ENCODE measurements at regions not wholly inside any gene's neighbourhood (a gene's known extent, or its start where the extent isn't known, plus 50 kb on each side); places are given as distances from the start of the nearest gene placed in this dataset.
A peak's percentile ranks its signal among the peaks of the same experiment; 100 is the strongest.

DNA sequence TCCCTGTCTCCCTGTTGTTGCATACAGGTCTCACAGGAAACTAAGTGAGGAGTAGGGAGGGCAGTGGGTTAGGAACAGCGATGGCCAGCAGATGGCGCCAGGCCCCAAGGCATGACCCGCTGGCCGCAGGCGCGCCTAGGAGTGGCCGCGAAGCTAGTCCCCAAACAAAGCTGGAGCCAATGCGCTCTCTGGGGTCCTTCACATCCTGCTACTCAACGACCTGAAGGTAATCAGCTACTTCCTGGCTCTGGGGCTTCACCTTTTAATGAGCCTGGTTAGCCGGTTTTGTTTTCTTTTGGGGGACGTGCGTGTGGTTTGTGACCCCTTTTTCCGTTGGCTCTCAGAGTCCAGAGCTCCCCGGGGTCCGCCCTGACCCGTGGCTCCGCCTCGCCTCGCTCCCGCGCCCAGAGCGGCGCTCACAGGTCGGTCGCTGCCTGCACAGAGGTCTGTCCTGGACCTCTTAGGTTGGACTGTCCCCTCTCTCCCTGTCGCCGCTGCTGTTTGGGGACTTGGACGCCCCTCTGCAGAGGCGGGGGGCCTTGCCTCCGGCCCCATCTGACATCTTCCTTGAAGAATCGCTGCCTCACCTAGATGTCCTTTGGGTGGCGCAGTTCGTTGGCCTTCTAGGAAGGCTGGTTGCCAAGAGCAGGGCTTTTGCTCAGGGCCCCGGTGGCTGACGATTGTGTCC is 62.2 kb upstream of the GTF3A start:
- TF ChIP-seq CTCF (conservative IDR thresholded peaks at IDR 0.05 in 1 of 2, IDR thresholded peaks at IDR 0.05 in 1 of 2; ENCODE audit: extremely low read depth in 1 of 2, insufficient read depth in 1 of 2, low read depth in 1 of 2, low read length in 2 of 2) = peak; percentile 91 to 95
- TF ChIP-seq EZH2 (IDR thresholded peaks at IDR 0.05; ENCODE audit: borderline replicate concordance, low read length) = no peak
